Gastrocnemius medialis (tissue), 4 donors: ENCODE measurements at regions not wholly inside any gene's neighbourhood (a gene's known extent, or its start where the extent isn't known, plus 50 kb on each side); places are given as distances from the start of the nearest gene placed in this dataset.

Experiments
- POLR2A ChIP-seq, 2 donors: fragments of 450-650 bp; IDR thresholded peaks; one replicate each; pipeline ENCODE4 v1.6.1; 2017; ENCODE audit warnings: antibody characterized with exemption in 2 of 2, mild to moderate bottlenecking in 2 of 2, moderate library complexity in 2 of 2
- TF ChIP-seq, protein P1 (sequence below), 5 experiments: fragments of 450-650 bp in 3 of 5; fragments of 200-600 bp in 2 of 5; sonication (generic) in 2 of 5; IDR thresholded peaks in 4 of 5; conservative IDR thresholded peaks in 1 of 5; 1 replicate in 4 of 5; 2 replicates in 1 of 5; pipeline ENCODE4 v1.5.1; 2016 to 2019; ENCODE audit warnings: antibody characterized with exemption in 5 of 5, mild to moderate bottlenecking in 3 of 5, moderate library complexity in 3 of 5

GRCh38 chr22:25389541-25389919, 170.1 kb downstream of the CRYBB2 start:
- TF ChIP-seq, protein P1, sequence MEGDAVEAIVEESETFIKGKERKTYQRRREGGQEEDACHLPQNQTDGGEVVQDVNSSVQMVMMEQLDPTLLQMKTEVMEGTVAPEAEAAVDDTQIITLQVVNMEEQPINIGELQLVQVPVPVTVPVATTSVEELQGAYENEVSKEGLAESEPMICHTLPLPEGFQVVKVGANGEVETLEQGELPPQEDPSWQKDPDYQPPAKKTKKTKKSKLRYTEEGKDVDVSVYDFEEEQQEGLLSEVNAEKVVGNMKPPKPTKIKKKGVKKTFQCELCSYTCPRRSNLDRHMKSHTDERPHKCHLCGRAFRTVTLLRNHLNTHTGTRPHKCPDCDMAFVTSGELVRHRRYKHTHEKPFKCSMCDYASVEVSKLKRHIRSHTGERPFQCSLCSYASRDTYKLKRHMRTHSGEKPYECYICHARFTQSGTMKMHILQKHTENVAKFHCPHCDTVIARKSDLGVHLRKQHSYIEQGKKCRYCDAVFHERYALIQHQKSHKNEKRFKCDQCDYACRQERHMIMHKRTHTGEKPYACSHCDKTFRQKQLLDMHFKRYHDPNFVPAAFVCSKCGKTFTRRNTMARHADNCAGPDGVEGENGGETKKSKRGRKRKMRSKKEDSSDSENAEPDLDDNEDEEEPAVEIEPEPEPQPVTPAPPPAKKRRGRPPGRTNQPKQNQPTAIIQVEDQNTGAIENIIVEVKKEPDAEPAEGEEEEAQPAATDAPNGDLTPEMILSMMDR (IDR thresholded peaks at IDR 0.05 in 4 of 5, conservative IDR thresholded peaks at IDR 0.05 in 1 of 5) = no peak
- no peak for TF ChIP-seq POLR2A (IDR thresholded peaks at IDR 0.05)
